H1 (cell line): ENCODE measurements at regions not wholly inside any gene's neighbourhood (a gene's known extent, or its start where the extent isn't known, plus 50 kb on each side); places are given as distances from the start of the nearest gene placed in this dataset.

Experiments
- EGR1 ChIP-seq: IDR thresholded peaks from 2 replicates; pipeline ENCODE4 v1.6.1; 2011; ENCODE audit warnings: low read depth, low read length, borderline replicate concordance
- EP300 ChIP-seq, 2 experiments: IDR thresholded peaks; 1 replicate in 1 of 2; 2 replicates in 1 of 2; pipeline ENCODE4 v1.6.1; 2011 to 2012; ENCODE audit warnings: low read depth in 2 of 2, low read length in 2 of 2, mild to moderate bottlenecking in 2 of 2, borderline replicate concordance in 1 of 2, inconsistent platforms in 1 of 2, moderate library complexity in 1 of 2
- GTF2F1 ChIP-seq: IDR thresholded peaks from 2 replicates; pipeline ENCODE4 v1.6.1; 2012; ENCODE audit warnings: low read depth, low read length, improper control_type of control experiment, borderline replicate concordance
- JUN ChIP-seq: IDR thresholded peaks from 2 replicates; pipeline ENCODE4 v1.6.1; 2011; ENCODE audit warnings: low read depth, mild to moderate bottlenecking, improper control_type of control experiment, low read length
- POLR2A ChIP-seq, 2 experiments: IDR thresholded peaks; 1 replicate in 1 of 2; 2 replicates in 1 of 2; pipeline ENCODE4 v1.6.1; 2011; ENCODE audit warnings: low read depth in 2 of 2, low read length in 2 of 2, mild to moderate bottlenecking in 2 of 2; ENCODE audit errors: control extremely low read depth in 1 of 2
- SP2 ChIP-seq: IDR thresholded peaks from 2 replicates; pipeline ENCODE4 v1.6.1; 2012; ENCODE audit warnings: mild to moderate bottlenecking, low read length, inconsistent platforms
- YY1 ChIP-seq: IDR thresholded peaks from 2 replicates; pipeline ENCODE4 v1.6.1; 2011; ENCODE audit warnings: low read depth, mild to moderate bottlenecking, low read length

- TF ChIP-seq EGR1 (no peak), SP2 (no peak), EP300 (IDR thresholded peaks at IDR 0.05; ENCODE audit: borderline replicate concordance in 1 of 2, low read depth in 2 of 2, low read length in 2 of 2) (no peak), YY1 (no peak), GTF2F1 (no peak), POLR2A (IDR thresholded peaks at IDR 0.05; ENCODE audit: control extremely low read depth in 1 of 2, low read depth in 2 of 2, low read length in 2 of 2) (peak in 1 of 2 experiments; percentile 18; a peak in 1 of 3 replicates), JUN (no peak)
Measured at GRCh38 chrX:115911967-115912366, 258.6 kb upstream of the AGTR2 start (continued).
